ENCODE measurements at regions not wholly inside any gene's neighbourhood (a gene's known extent, or its start where the extent isn't known, plus 50 kb on each side); places are given as distances from the start of the nearest gene placed in this dataset.

GRCh38 chr20:41865938-41866337 lies 247.8 kb upstream of the CHD6 start:
- TF ChIP-seq, protein P1, sequence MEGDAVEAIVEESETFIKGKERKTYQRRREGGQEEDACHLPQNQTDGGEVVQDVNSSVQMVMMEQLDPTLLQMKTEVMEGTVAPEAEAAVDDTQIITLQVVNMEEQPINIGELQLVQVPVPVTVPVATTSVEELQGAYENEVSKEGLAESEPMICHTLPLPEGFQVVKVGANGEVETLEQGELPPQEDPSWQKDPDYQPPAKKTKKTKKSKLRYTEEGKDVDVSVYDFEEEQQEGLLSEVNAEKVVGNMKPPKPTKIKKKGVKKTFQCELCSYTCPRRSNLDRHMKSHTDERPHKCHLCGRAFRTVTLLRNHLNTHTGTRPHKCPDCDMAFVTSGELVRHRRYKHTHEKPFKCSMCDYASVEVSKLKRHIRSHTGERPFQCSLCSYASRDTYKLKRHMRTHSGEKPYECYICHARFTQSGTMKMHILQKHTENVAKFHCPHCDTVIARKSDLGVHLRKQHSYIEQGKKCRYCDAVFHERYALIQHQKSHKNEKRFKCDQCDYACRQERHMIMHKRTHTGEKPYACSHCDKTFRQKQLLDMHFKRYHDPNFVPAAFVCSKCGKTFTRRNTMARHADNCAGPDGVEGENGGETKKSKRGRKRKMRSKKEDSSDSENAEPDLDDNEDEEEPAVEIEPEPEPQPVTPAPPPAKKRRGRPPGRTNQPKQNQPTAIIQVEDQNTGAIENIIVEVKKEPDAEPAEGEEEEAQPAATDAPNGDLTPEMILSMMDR (IDR thresholded peaks at IDR 0.05) = no peak
- no peak for TF ChIP-seq POLR2A (IDR thresholded peaks at IDR 0.05)

All from heart left ventricle (tissue), 13 donors.